GM23338 (cell line): ENCODE measurements at regions not wholly inside any gene's neighbourhood (a gene's known extent, or its start where the extent isn't known, plus 50 kb on each side); places are given as distances from the start of the nearest gene placed in this dataset.

ENCODE experiments used
- ATAC-seq: fragments of 200-7000 bp; cut with Tn5 transposase; 3 replicates; pipeline ENCODE4 v1.9.1; 2020
- DNase-seq: peaks from one replicate; pipeline ENCODE4 v3.0.0-alpha.2; 2015; ENCODE audit warnings: low spot score
- H2AFZ ChIP-seq: fragments of 200-600 bp; sonication (generic); 2 replicates; pipeline ENCODE4 v1.8.0; 2016; ENCODE audit warnings: antibody characterized with exemption, mild to moderate bottlenecking, moderate library complexity
- H3F3A ChIP-seq: fragments of 200-600 bp; sonication (generic); replicated peaks from 2 replicates; pipeline ENCODE4 v1.8.0; 2017; ENCODE audit warnings: antibody characterized with exemption, mixed run types, low read depth
- H3K27ac ChIP-seq: fragments of 200-600 bp; sonication (generic); 2 replicates; pipeline ENCODE4 v1.6.1; 2016; ENCODE audit warnings: low read depth
- H3K27me3 ChIP-seq: fragments of 200-600 bp; sonication (generic); 2 replicates; pipeline ENCODE4 v1.8.0; 2016; ENCODE audit warnings: mild to moderate bottlenecking, mixed run types, moderate library complexity; ENCODE audit not compliant: insufficient read depth
- H3K36me3 ChIP-seq: fragments of 200-600 bp; sonication (generic); 2 replicates; pipeline ENCODE4 v1.8.0; 2016; ENCODE audit warnings: mild to moderate bottlenecking; ENCODE audit not compliant: insufficient read depth
- H3K4me1 ChIP-seq: fragments of 200-600 bp; sonication (generic); 2 replicates; pipeline ENCODE4 v1.8.0; 2016; ENCODE audit warnings: mild to moderate bottlenecking, moderate library complexity; ENCODE audit not compliant: insufficient read depth
- H3K4me2 ChIP-seq: fragments of 200-600 bp; sonication (generic); 2 replicates; pipeline ENCODE4 v1.7.1; 2017; ENCODE audit warnings: mixed run types
- H3K4me3 ChIP-seq: fragments of 200-600 bp; sonication (generic); 2 replicates; pipeline ENCODE4 v1.6.1; 2016; ENCODE audit warnings: mixed run types
- H3K79me2 ChIP-seq: fragments of 200-600 bp; sonication (generic); replicated peaks from 2 replicates; pipeline ENCODE4 v1.8.0; 2017; ENCODE audit warnings: mild to moderate bottlenecking; ENCODE audit not compliant: insufficient read depth
- H3K9me2 ChIP-seq: fragments of 200-600 bp; sonication (generic); 2 replicates; pipeline ENCODE4 v1.8.0; 2017; ENCODE audit not compliant: insufficient read depth
- H4K20me1 ChIP-seq: fragments of 200-600 bp; sonication (generic); replicated peaks from 2 replicates; pipeline ENCODE4 v1.8.0; 2017; ENCODE audit warnings: mild to moderate bottlenecking; ENCODE audit not compliant: insufficient read depth
- H3K27ac Mint-ChIP-seq: 2 replicates; pipeline ENCODE4 v1.8.0; 2020; ENCODE audit warnings: inconsistent platforms, mild to moderate bottlenecking, moderate library complexity, mixed read lengths
- H3K27me3 Mint-ChIP-seq: 3 replicates; pipeline ENCODE4 v1.8.0; 2022; ENCODE audit warnings: low read depth, mild to moderate bottlenecking, moderate library complexity, mixed read lengths, inconsistent platforms; ENCODE audit not compliant: insufficient read depth, poor library complexity
- H3K36me3 Mint-ChIP-seq: 3 replicates; pipeline ENCODE4 v1.8.0; 2021; ENCODE audit warnings: low read depth, mild to moderate bottlenecking, inconsistent platforms, moderate library complexity, mixed read lengths
- H3K4me1 Mint-ChIP-seq: 3 replicates; pipeline ENCODE4 v1.8.0; 2020; ENCODE audit warnings: mild to moderate bottlenecking, inconsistent platforms, mixed read lengths
- H3K4me3 Mint-ChIP-seq: 3 replicates; pipeline ENCODE4 v1.8.0; 2021; ENCODE audit warnings: moderate library complexity, mild to moderate bottlenecking, inconsistent platforms, mixed read lengths
- H3K9me3 Mint-ChIP-seq: 3 replicates; pipeline ENCODE4 v1.8.0; 2020; ENCODE audit warnings: moderate library complexity, mild to moderate bottlenecking, inconsistent platforms, mixed read lengths
- CREB1 ChIP-seq: fragments of 250-450 bp; sonication (Bioruptor Pico); IDR thresholded peaks from 2 replicates; pipeline ENCODE4 v1.5.0; 2020; ENCODE audit warnings: low read depth, mild to moderate bottlenecking, moderate library complexity
- CTCF ChIP-seq, 2 experiments: fragments of 200-600 bp in 1 of 2; sonication (generic) in 1 of 2; conservative IDR thresholded peaks; 2 replicates each; pipeline versions ENCODE4 v1.5.1 to v1.6.1; 2016 to 2017; ENCODE audit warnings: antibody characterized with exemption in 2 of 2, low read depth in 2 of 2, mild to moderate bottlenecking in 2 of 2, moderate library complexity in 1 of 2
- EZH2 ChIP-seq: fragments of 200-600 bp; sonication (generic); IDR thresholded peaks from one replicate; pipeline ENCODE4 v1.8.0; 2017; ENCODE audit warnings: antibody characterized with exemption, mild to moderate bottlenecking, low read depth; ENCODE audit not compliant: unreplicated experiment
- EZH2phosphoT487 ChIP-seq: fragments of 200-600 bp; sonication (generic); IDR thresholded peaks from one replicate; pipeline ENCODE4 v1.8.1; 2018; ENCODE audit warnings: antibody characterized with exemption; ENCODE audit not compliant: unreplicated experiment
- JUNB ChIP-seq: IDR thresholded peaks from one replicate; pipeline ENCODE4 v1.6.1; 2016; ENCODE audit warnings: antibody characterized with exemption; ENCODE audit not compliant: unreplicated experiment
- NANOG ChIP-seq: IDR thresholded peaks from 2 replicates; pipeline ENCODE4 v1.6.1; 2016; ENCODE audit warnings: antibody characterized with exemption, borderline replicate concordance
- REST ChIP-seq: IDR thresholded peaks from one replicate; pipeline ENCODE4 v1.6.1; 2018; ENCODE audit warnings: antibody characterized with exemption; ENCODE audit not compliant: unreplicated experiment
- ZNF331 ChIP-seq: fragments of 250-450 bp; sonication (Bioruptor Pico); IDR thresholded peaks from 2 replicates; pipeline ENCODE4 v1.5.0; 2020; ENCODE audit warnings: low read depth, mild to moderate bottlenecking, moderate library complexity
- ZNF462 ChIP-seq: fragments of 250-450 bp; sonication (Bioruptor Pico); IDR thresholded peaks from 2 replicates; pipeline ENCODE4 v1.5.0; 2020; ENCODE audit warnings: mild to moderate bottlenecking, moderate library complexity

GRCh38 chr19:31976775-31977536 lies 368.5 kb upstream of the ZNF507 start (continued):
- TF ChIP-seq CTCF (conservative IDR thresholded peaks at IDR 0.05; ENCODE audit: low read depth in 2 of 2) = no peak
- TF ChIP-seq CREB1 (CRISPR knock-in tag) = no peak
- no peak for TF ChIP-seq EZH2
- TF ChIP-seq EZH2phosphoT487 = no peak

- Mint-ChIP-seq H3K27me3 (peaks cover 5% of the 10 kb centered on the region), H3K27ac (no peak overlapping the region), H3K4me3 (no peak overlapping the region), H3K36me3 (no peaks in the 10 kb centered on the region; the same call in 2 of the 3 replicates), H3K9me3 (no peaks in the 10 kb centered on the region), H3K4me1 (no peaks in the 10 kb centered on the region)
- Histone ChIP-seq H3K27me3 (no peaks in the 10 kb centered on the region), H3K9me2 (no peaks in the 10 kb centered on the region), H4K20me1 (no peaks in the 10 kb centered on the region), H3K36me3 (no peaks in the 10 kb centered on the region), H3K4me3 (no peak overlapping the region), H3K27ac (no peak overlapping the region), H3K79me2 (no peaks in the 10 kb centered on the region), H3K4me2 (no peak overlapping the region), H2AFZ (no peak overlapping the region), H3F3A (no peaks in the 10 kb centered on the region), H3K4me1 (no peaks in the 10 kb centered on the region)
- DNase-seq (no peak), ATAC-seq (no peak)
- no peak for TF ChIP-seq ZNF331 (CRISPR knock-in tag)
- TF ChIP-seq EZH2 = no peak
- TF ChIP-seq JUNB = no peak
- no peak for TF ChIP-seq CTCF (conservative IDR thresholded peaks at IDR 0.05; ENCODE audit: low read depth in 2 of 2)
- no peak for TF ChIP-seq REST
- no peak for TF ChIP-seq NANOG
- TF ChIP-seq ZNF462 (CRISPR knock-in tag) = no peak
- TF ChIP-seq CREB1 (CRISPR knock-in tag) = no peak
These were observed 366.0 kb upstream of the ZNF507 start for GRCh38 chr19:31979362-31979761.
